NCI-H146 treated with DMSO at 0.1 percent for 48 hours (cell line): ENCODE measurements at regions not wholly inside any gene's neighbourhood (a gene's known extent, or its start where the extent isn't known, plus 50 kb on each side); places are given as distances from the start of the nearest gene placed in this dataset.
A peak's percentile ranks its signal among the peaks of the same experiment; 100 is the strongest.
"Not testable (repeated sequence)": the region's sequence is repeated elsewhere in the genome, so short reads cannot be mapped to it uniquely, and the experiment has no call there.

Source experiments
- DNase-seq: peaks from one replicate; lab custom pipeline; 2025; ENCODE audit not compliant: unreplicated experiment; lab: John Stamatoyannopoulos, UW

DNA sequence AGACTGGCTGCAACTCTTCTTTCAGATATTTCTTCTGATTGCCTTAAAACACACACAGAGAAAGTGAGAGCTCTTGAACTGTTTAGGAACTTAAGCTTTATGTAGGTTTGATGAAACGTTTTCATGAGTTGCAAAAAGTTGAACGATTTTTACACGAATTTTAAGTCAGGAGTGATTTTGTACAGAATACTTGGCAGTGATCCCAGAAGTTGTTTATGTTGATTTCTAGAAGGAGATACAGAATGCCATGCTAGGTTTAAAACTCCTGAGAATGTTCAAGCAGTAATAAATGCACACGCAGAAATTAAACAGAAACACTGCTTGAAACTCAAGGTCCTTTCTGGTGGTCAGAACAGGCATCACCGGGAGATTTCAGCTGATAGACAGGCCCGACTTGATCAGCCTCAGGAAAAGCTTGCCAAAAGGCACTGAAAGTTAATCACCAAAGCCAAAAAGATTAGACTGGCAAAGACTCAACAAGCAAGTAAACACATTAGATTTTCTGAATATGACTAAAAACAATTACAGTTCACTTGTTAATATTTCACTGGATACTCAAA lies 123.1 kb downstream of the SOCS6 start:
- no peak for DNase-seq

DNA sequence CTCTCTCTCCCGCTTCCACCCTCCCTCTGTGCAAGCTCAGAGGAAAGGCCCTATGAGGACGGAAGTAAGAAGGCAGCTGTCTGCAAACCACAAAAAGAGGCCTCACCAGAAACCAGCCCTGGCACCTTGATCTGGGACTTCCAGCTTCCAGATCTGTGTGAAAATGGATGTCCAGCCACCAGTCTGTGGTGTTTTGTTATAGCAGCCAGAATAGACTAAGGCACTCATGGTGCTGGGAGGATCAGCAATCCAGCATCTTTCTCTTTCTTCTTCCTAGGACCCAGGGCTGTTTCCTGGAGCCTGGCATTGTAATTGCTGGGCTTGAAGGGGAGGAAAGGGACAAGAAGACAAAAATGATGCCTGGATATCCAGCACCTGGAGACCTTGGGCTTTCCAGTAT lies 122.5 kb downstream of the SOCS6 start:
- DNase-seq = no peak

- no peak for DNase-seq
These were observed 116.2 kb downstream of the SOCS6 start for GRCh38 chr18:70405052-70405451.

- no peak for DNase-seq
These were observed 111.6 kb downstream of the SOCS6 start for GRCh38 chr18:70400476-70400875.

- DNase-seq = no peak
These were observed 109.2 kb downstream of the SOCS6 start for GRCh38 chr18:70398076-70398475.

GRCh38 chr18:70397259-70397925 lies 108.5 kb downstream of the SOCS6 start:
- DNase-seq = no peak

GRCh38 chr18:70395771-70396170 lies 106.9 kb downstream of the SOCS6 start:
- DNase-seq = not testable (repeated sequence)

DNA sequence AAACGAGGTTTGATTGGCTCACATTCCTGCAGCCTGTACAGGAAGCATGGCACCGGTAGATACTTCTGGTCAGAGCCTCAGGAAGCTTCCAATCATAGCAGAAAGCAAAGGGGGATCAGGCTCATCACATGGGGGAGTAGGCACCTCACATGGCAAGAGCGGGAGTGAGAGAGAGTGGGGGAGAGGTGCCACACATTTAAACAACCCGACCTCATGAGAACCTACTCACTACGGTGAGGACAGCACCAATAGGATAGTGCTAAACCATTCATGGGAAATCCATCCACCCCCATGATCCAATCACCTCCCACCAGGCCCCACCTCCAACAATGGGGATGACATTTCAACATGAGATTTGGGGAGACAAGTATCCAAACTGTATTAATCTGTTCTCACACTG lies 105.8 kb downstream of the SOCS6 start:
- DNase-seq = no peak

DNA sequence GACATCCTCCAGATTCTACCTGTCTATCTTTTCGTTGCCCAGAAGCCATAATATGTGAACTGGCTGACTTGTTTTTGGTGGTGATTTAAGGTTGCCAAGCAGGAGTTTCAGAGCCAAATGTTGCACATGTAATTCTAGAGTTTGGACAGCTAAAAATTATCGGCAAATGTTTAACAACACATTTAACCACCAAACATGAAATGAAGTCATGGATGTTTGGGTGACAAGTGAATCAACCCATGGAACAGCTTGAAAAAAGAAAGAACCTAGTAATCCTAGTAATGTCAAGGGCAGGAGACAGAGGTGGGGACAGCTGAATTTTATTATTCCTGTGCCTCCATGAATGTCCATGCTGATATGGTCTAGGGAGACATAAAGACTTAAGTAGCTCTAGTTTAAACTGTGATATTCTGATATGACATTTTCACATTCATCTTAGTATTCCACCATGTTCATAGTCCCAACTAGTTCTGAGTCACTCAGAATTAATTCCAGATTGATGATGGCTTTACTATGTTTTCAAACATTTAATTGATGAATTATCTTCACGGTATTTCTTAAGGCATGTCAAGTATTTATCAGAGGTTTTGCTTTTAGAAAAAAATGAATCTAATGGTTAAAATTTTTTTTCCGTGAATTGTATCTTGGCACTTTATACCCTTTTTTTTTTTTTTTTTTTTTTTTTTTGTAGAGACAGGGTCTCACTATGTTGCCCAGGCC lies 101.7 kb downstream of the SOCS6 start:
- no peak for DNase-seq

DNA sequence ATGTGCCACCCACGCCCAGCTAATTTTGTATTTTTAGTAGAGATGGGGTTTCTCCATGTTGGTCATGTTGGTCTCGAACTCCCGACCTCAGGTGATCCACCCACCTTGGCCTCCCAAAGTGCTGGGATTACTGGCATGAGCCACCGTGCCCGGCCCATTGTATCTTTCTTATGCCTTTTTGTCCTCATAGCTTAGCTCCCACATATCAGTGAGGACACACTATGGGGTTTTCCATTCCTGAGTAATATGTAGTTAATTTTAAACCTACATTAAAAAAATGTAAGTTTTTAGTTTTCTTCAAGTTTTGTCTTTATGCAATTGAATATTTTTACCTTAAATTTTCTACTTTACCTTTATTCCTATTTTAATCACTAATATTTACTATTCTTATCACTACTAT lies 100.2 kb downstream of the SOCS6 start:
- DNase-seq = not testable (repeated sequence)

DNA sequence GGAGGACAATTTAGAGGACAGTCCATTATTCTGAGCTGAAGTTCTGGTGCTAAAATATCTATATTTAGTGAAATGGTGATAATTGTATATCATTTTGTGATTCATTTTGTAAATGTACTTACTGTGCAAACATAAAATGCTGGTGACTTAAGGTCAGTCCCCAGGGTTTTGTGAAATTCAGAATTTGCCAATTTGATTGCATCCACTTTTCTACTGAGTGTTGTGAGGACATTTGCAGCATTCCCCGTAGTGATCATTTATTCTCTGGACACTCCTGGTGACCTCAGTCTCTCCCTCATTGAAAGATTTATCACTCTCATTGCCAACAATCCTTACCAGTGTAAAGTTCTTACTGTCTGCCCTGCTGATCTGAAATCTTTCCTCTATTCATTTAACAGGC lies 98.2 kb downstream of the SOCS6 start:
- DNase-seq = no peak

GRCh38 chr18:70386582-70386981 lies 97.7 kb downstream of the SOCS6 start:
- DNase-seq = no peak

DNA sequence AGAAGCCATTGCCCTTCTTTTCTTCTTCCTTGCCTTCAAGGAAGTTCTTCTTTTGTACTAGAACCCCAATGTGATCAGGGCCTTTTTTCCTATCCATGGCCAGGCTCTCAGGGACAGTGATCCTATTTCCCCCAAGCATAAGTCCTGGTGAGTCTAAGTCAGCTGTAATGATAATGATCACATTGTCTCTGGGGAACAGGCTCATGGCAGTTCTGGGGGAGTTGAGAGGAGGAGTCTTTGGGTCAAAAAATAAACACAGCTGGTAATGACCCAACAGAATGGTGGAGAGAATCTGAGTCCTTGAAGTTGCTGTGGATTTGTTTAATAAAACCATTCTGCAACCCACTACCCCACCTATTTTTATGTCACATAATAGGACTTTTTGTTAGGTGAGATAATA lies 96.6 kb downstream of the SOCS6 start:
- no peak for DNase-seq

- DNase-seq = no peak
These were observed 95.4 kb downstream of the SOCS6 start for GRCh38 chr18:70384181-70384790.

- DNase-seq = no peak
These were observed 94.3 kb downstream of the SOCS6 start for GRCh38 chr18:70382992-70383717.

DNA sequence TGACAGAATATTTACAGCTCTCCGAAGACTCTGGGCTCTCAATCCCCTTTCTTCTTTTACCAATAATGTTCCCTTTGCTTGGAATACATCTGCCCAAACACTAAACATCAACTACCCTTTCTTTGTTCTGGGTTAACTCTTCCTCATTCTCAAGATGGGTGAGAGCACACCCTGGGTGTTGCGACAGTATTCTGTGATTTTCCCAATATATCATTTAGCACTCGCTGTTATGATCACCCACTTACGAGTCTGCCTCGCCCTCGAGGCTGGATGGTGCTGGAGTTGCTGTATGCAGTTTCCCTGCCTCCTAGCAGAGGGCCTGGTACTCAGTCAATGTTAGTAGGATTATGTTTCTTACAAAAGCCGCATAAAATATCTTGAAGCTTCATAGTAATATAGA lies 93.2 kb downstream of the SOCS6 start:
- DNase-seq = peak; percentile 48

DNA sequence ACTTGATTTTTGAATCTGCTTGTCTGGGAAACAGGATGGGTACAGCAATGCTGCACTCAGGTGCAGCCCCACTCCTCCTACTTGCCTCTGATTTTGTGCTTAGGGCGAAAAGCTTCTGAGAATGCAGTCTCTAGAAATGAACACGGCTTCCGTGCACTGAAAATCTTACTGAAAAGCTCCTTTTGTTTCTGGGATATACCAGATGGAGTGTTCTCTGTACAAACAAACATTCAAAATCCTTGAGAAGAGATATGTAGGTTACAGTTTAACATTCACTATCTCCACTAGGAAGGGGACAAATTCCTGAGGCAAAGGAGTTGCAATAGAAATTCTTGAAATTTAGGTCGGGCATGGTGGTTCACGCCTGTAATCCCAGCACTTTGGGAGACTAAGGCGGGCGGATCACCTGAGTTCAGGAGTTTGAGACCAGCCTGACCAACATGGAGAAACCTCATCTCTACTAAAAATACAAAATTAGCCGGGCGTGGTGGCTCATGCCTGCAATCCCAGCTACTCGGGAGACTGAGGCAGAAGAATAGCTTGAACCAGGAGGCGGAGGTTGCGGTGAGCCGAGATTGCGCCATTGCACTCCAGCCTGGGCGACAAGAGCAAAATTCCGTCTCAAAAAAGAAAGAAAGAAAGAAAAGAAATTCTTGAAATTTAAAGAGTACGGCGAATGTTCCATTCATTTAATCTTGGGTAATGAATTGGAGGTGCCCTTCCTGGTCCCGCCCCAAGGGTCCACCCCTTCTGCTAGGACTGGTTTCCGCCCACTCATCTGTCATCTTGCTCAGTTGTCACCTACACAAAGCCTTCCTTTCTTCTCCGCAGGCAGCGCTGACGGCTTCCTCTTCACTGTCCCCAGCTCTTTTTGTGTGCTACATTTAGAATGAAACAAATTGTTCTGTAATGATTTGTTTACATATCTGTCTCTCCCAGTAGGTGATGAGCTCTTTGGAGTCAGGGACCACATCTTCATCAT lies 92.4 kb downstream of the SOCS6 start:
- DNase-seq = peak; percentile 99
